Upper lobe of left lung (tissue), 4 donors: ENCODE measurements at regions not wholly inside any gene's neighbourhood (a gene's known extent, or its start where the extent isn't known, plus 50 kb on each side); places are given as distances from the start of the nearest gene placed in this dataset.

Source experiments
- POLR2A ChIP-seq, 4 donors: fragments of 450-650 bp; IDR thresholded peaks; one replicate each; pipeline ENCODE4 v1.5.1; 2016 to 2017; ENCODE audit warnings: antibody characterized with exemption in 4 of 4, mild to moderate bottlenecking in 2 of 4
- TF ChIP-seq, protein P1 (sequence below), 6 experiments: fragments of 450-650 bp in 4 of 6; fragments of 200-600 bp in 2 of 6; sonication (generic) in 2 of 6; IDR thresholded peaks; one replicate each; pipeline ENCODE4 v1.5.1; 2016 to 2019; ENCODE audit warnings: antibody characterized with exemption in 6 of 6

DNA sequence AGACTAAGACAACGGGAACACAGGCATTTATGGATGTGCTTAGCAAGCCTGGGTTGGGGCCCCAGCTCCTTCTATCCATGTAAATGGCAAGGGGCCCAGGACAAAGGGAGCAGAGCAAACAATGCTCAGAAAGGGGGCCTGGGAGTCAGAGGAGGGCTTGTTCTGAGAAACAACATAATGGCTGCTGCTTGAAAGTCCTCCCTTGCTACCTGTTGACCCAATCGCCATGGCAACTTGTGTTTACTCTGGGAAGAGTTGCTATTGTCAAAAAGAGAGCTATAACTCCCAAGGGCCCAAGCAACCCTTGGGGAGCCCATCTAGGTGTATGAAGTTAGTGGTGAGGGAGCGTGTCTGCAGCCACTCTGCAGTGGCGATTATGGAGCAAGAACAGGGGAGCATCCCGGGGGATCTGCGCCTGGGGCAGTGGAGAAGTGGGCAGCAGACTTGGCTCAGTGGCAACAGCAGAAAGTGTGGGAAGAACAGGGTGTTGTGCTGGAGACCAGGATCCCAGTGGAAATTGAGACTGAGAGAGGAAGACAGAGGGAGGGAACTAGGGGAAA, 118.7 kb upstream of the NLRP1 start:
- TF ChIP-seq, protein P1, sequence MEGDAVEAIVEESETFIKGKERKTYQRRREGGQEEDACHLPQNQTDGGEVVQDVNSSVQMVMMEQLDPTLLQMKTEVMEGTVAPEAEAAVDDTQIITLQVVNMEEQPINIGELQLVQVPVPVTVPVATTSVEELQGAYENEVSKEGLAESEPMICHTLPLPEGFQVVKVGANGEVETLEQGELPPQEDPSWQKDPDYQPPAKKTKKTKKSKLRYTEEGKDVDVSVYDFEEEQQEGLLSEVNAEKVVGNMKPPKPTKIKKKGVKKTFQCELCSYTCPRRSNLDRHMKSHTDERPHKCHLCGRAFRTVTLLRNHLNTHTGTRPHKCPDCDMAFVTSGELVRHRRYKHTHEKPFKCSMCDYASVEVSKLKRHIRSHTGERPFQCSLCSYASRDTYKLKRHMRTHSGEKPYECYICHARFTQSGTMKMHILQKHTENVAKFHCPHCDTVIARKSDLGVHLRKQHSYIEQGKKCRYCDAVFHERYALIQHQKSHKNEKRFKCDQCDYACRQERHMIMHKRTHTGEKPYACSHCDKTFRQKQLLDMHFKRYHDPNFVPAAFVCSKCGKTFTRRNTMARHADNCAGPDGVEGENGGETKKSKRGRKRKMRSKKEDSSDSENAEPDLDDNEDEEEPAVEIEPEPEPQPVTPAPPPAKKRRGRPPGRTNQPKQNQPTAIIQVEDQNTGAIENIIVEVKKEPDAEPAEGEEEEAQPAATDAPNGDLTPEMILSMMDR (IDR thresholded peaks at IDR 0.05): no peak
- no peak for TF ChIP-seq POLR2A (IDR thresholded peaks at IDR 0.05)
